ENCODE measurements at regions not wholly inside any gene's neighbourhood (a gene's known extent, or its start where the extent isn't known, plus 50 kb on each side); places are given as distances from the start of the nearest gene placed in this dataset.

- no peak for TF ChIP-seq CTCF (IDR thresholded peaks at IDR 0.05; ENCODE audit: insufficient read depth, low read depth, low read length)
- H3K36me3 ChIP-seq (ENCODE audit: control insufficient read depth, insufficient read depth, low read length) = no peaks in the 10 kb centered on the region
- H3K4me3 ChIP-seq (ENCODE audit: low read depth, low read length) = no peak overlapping the region
- H3K27me3 ChIP-seq (ENCODE audit: control insufficient read depth, insufficient read depth, low read length) = no peaks in the 10 kb centered on the region; the same call in 1 of the 2 replicates
- ChIA-PET POLR2A (no interaction called here), CTCF (interaction anchor here (1.0 kb wide), 1 partner anchor 158 kb away, joined by 3 read pairs; no protein-coding TSS in a partner anchor)
- no peak for DNase-seq (ENCODE audit: low read depth)
These were observed 89.8 kb upstream of the GNAO1 start for GRCh38 chr16:56101480-56101879.

- H3K4me3 ChIP-seq (ENCODE audit: low read depth, low read length) = no peak overlapping the region
- ChIA-PET POLR2A (no interaction called here), CTCF (no interaction called here)
- no peaks in the 10 kb centered on the region for H3K36me3 ChIP-seq (ENCODE audit: control insufficient read depth, insufficient read depth, low read length)
- TF ChIP-seq CTCF (IDR thresholded peaks at IDR 0.05; ENCODE audit: insufficient read depth, low read depth, low read length) = no peak
- DNase-seq (ENCODE audit: low read depth) = no peak
- no peaks in the 10 kb centered on the region for H3K27me3 ChIP-seq (ENCODE audit: control insufficient read depth, insufficient read depth, low read length)
These were observed 94.0 kb upstream of the GNAO1 start for GRCh38 chr16:56097306-56097705.

GRCh38 chr16:56094231-56094630 lies 97.1 kb upstream of the GNAO1 start:
- POLR2A ChIA-PET = no interaction called here
- CTCF ChIA-PET = no interaction called here
- TF ChIP-seq CTCF (IDR thresholded peaks at IDR 0.05; ENCODE audit: insufficient read depth, low read depth, low read length) = no peak
- Histone ChIP-seq H3K36me3 (ENCODE audit: control insufficient read depth, insufficient read depth, low read length) (no peaks in the 10 kb centered on the region), H3K27me3 (ENCODE audit: control insufficient read depth, insufficient read depth, low read length) (no peaks in the 10 kb centered on the region), H3K4me3 (ENCODE audit: low read depth, low read length) (no peak overlapping the region)
- DNase-seq (ENCODE audit: low read depth) = no peak

- CTCF ChIA-PET = interaction anchor here (1.0 to 1.2 kb wide), 2 partner anchors 16 to 226 kb away, joined by 3 read pairs; no protein-coding TSS in a partner anchor
- POLR2A ChIA-PET = no interaction called here
- Histone ChIP-seq H3K36me3 (ENCODE audit: control insufficient read depth, insufficient read depth, low read length) (no peaks in the 10 kb centered on the region), H3K4me3 (ENCODE audit: low read depth, low read length) (no peak overlapping the region), H3K27me3 (ENCODE audit: control insufficient read depth, insufficient read depth, low read length) (no peaks in the 10 kb centered on the region)
- TF ChIP-seq CTCF (IDR thresholded peaks at IDR 0.05; ENCODE audit: insufficient read depth, low read depth, low read length) = no peak
- DNase-seq (ENCODE audit: low read depth) = no peak
These were observed 98.2 kb upstream of the GNAO1 start for GRCh38 chr16:56093055-56093454.

- Histone ChIP-seq H3K36me3 (ENCODE audit: control insufficient read depth, insufficient read depth, low read length) (no peaks in the 10 kb centered on the region), H3K27me3 (ENCODE audit: control insufficient read depth, insufficient read depth, low read length) (no peaks in the 10 kb centered on the region), H3K4me3 (ENCODE audit: low read depth, low read length) (no peak overlapping the region)
- TF ChIP-seq CTCF (IDR thresholded peaks at IDR 0.05; ENCODE audit: insufficient read depth, low read depth, low read length) = no peak
- POLR2A ChIA-PET = no interaction called here
- DNase-seq (ENCODE audit: low read depth) = no peak
- CTCF ChIA-PET = interaction anchor here (0.9 kb wide), 1 partner anchor 180 kb away, joined by 3 read pairs; no protein-coding TSS in a partner anchor
These were observed 101.2 kb upstream of the GNAO1 start for GRCh38 chr16:56090076-56090475.

Measured in BJ (cell line).